ENCODE measurements at regions not wholly inside any gene's neighbourhood (a gene's known extent, or its start where the extent isn't known, plus 50 kb on each side); places are given as distances from the start of the nearest gene placed in this dataset.
A peak's percentile ranks its signal among the peaks of the same experiment; 100 is the strongest.

- DNase-seq (ENCODE audit: low read depth), result peak; percentile 81
These were observed 790.8 kb downstream of the BRINP1 start for GRCh38 chr9:118578467-118578866.

- no peak for DNase-seq (ENCODE audit: low read depth)
These were observed 785.8 kb downstream of the BRINP1 start for GRCh38 chr9:118583414-118583813.

GRCh38 chr9:118586978-118587377 lies 782.3 kb downstream of the BRINP1 start:
- DNase-seq (ENCODE audit: low read depth), result no peak

GRCh38 chr9:118594428-118594827 lies 774.8 kb downstream of the BRINP1 start:
- DNase-seq (ENCODE audit: low read depth), result no peak

GRCh38 chr9:118595719-118596305 lies 773.4 kb downstream of the BRINP1 start:
- peak; percentile 72 for DNase-seq (ENCODE audit: low read depth)

- DNase-seq (ENCODE audit: low read depth), result peak; percentile 5
These were observed 772.7 kb downstream of the BRINP1 start for GRCh38 chr9:118596374-118597015.

- no peak for DNase-seq (ENCODE audit: low read depth)
These were observed 762.6 kb downstream of the BRINP1 start for GRCh38 chr9:118606668-118607067.

GRCh38 chr9:118609355-118610044 lies 759.7 kb downstream of the BRINP1 start:
- DNase-seq (ENCODE audit: low read depth), result peak; percentile 76

- DNase-seq (ENCODE audit: low read depth), result no peak
These were observed 757.0 kb downstream of the BRINP1 start for GRCh38 chr9:118612201-118612600.

- no peak for DNase-seq (ENCODE audit: low read depth)
These were observed 755.2 kb downstream of the BRINP1 start for GRCh38 chr9:118613996-118614395.

- peak; percentile 41 for DNase-seq (ENCODE audit: low read depth)
These were observed 751.2 kb downstream of the BRINP1 start for GRCh38 chr9:118618084-118618483.

- DNase-seq (ENCODE audit: low read depth), result no peak
These were observed 750.4 kb downstream of the BRINP1 start for GRCh38 chr9:118618849-118619248.

GRCh38 chr9:118624608-118625007 lies 744.6 kb downstream of the BRINP1 start:
- no peak for DNase-seq (ENCODE audit: low read depth)

- no peak for DNase-seq (ENCODE audit: low read depth)
These were observed 739.2 kb downstream of the BRINP1 start for GRCh38 chr9:118630079-118630478.

GRCh38 chr9:118630931-118631595 lies 738.2 kb downstream of the BRINP1 start:
- DNase-seq (ENCODE audit: low read depth), result no peak

GRCh38 chr9:118631956-118632355 lies 737.3 kb downstream of the BRINP1 start:
- DNase-seq (ENCODE audit: low read depth), result no peak

- DNase-seq (ENCODE audit: low read depth), result no peak
These were observed 733.8 kb downstream of the BRINP1 start for GRCh38 chr9:118635416-118635815.

GRCh38 chr9:118637681-118638080 lies 731.6 kb downstream of the BRINP1 start:
- DNase-seq (ENCODE audit: low read depth), result no peak

- DNase-seq (ENCODE audit: low read depth), result peak; percentile 84
These were observed 728.2 kb downstream of the BRINP1 start for GRCh38 chr9:118640836-118641560.

GRCh38 chr9:118643118-118643517 lies 726.1 kb downstream of the BRINP1 start:
- DNase-seq (ENCODE audit: low read depth), result peak; percentile 96

- DNase-seq (ENCODE audit: low read depth), result no peak
These were observed 725.2 kb downstream of the BRINP1 start for GRCh38 chr9:118644066-118644465.

GRCh38 chr9:118647331-118647730 lies 721.9 kb downstream of the BRINP1 start:
- DNase-seq (ENCODE audit: low read depth), result no peak

All from M059J (cell line).